GM23248 (cell line): ENCODE measurements at regions not wholly inside any gene's neighbourhood (a gene's known extent, or its start where the extent isn't known, plus 50 kb on each side); places are given as distances from the start of the nearest gene placed in this dataset.

ENCODE experiments used
- DNase-seq: peaks from one replicate; pipeline ENCODE4 v3.0.0-alpha.2; 2015
- H2AFZ ChIP-seq: fragments of 200-600 bp; sonication (generic); 2 replicates; pipeline ENCODE4 v1.6.1; 2016; ENCODE audit warnings: antibody characterized with exemption
- H3F3A ChIP-seq: fragments of 200-600 bp; sonication (generic); 2 replicates; pipeline ENCODE4 v1.6.1; 2016; ENCODE audit warnings: mild to moderate bottlenecking, antibody characterized with exemption, mixed run types; ENCODE audit not compliant: insufficient read depth
- H3K27ac ChIP-seq: fragments of 200-600 bp; sonication (generic); 2 replicates; pipeline ENCODE4 v1.5.1; 2016; ENCODE audit warnings: mild to moderate bottlenecking
- H3K27me3 ChIP-seq: fragments of 200-600 bp; sonication (generic); replicated peaks from 2 replicates; pipeline ENCODE4 v1.6.1; 2016; ENCODE audit warnings: mild to moderate bottlenecking; ENCODE audit not compliant: insufficient read depth
- H3K36me3 ChIP-seq: fragments of 200-600 bp; sonication (generic); 2 replicates; pipeline ENCODE4 v1.6.1; 2016; ENCODE audit warnings: low read depth, mild to moderate bottlenecking
- H3K4me1 ChIP-seq: fragments of 200-600 bp; sonication (generic); 2 replicates; pipeline ENCODE4 v1.6.1; 2016; ENCODE audit warnings: mild to moderate bottlenecking; ENCODE audit not compliant: insufficient read depth
- H3K4me2 ChIP-seq: fragments of 200-600 bp; sonication (generic); one replicate; pipeline ENCODE4 v1.6.1; 2016; ENCODE audit warnings: mild to moderate bottlenecking; ENCODE audit not compliant: unreplicated experiment
- H3K4me3 ChIP-seq: fragments of 200-600 bp; sonication (generic); 2 replicates; pipeline ENCODE4 v1.5.1; 2016; ENCODE audit warnings: mild to moderate bottlenecking
- H3K79me2 ChIP-seq: fragments of 200-600 bp; sonication (generic); 2 replicates; pipeline ENCODE4 v1.6.1; 2016; ENCODE audit warnings: mild to moderate bottlenecking; ENCODE audit not compliant: insufficient read depth
- H3K9ac ChIP-seq: fragments of 200-600 bp; sonication (generic); 2 replicates; pipeline ENCODE4 v1.6.1; 2016; ENCODE audit warnings: mild to moderate bottlenecking
- H3K9me2 ChIP-seq: fragments of 200-600 bp; sonication (generic); 2 replicates; pipeline ENCODE4 v1.6.1; 2016; ENCODE audit warnings: mixed run types, mild to moderate bottlenecking, moderate library complexity; ENCODE audit not compliant: insufficient read depth
- H3K9me3 ChIP-seq: fragments of 200-600 bp; sonication (generic); one replicate; pipeline ENCODE4 v1.6.1; 2017; ENCODE audit warnings: low read depth
- H4K20me1 ChIP-seq: fragments of 200-600 bp; sonication (generic); 2 replicates; pipeline ENCODE4 v1.6.0; 2016; ENCODE audit not compliant: insufficient read depth
- EZH2 ChIP-seq: fragments of 200-600 bp; sonication (generic); IDR thresholded peaks from 2 replicates; pipeline ENCODE4 v1.6.1; 2018; ENCODE audit warnings: antibody characterized with exemption, mild to moderate bottlenecking; ENCODE audit not compliant: insufficient read depth, poor library complexity, severe bottlenecking
- EZH2phosphoT487 ChIP-seq: fragments of 200-600 bp; sonication (generic); IDR thresholded peaks from 2 replicates; pipeline ENCODE4 v1.6.1; 2018; ENCODE audit warnings: antibody characterized with exemption, moderate library complexity, mild to moderate bottlenecking, low read depth; ENCODE audit not compliant: insufficient read depth
- WGBS, 2 experiments: methylation state at CpG; one replicate each; pipeline ENCODE4 v1.1.6; 2015 to 2017; ENCODE audit warnings: low lambda C conversion rate in 2 of 2, low coverage in 1 of 2; ENCODE audit errors: missing lambda C conversion rate in 2 of 2; 5-methylcytosine and 5-hydroxymethylcytosine counted together
- in situ Hi-C: fragments of 300-500 bp; cut with MboI; formaldehyde crosslinking; loops from 2 replicates; pipeline ENCODE4 v1.15.0; 2020

- peaks cover 4% of the 10 kb centered on the region; the same call in 1 of the 2 replicates for H3K9me2 ChIP-seq
- DNase-seq: no peak
These were observed 365.7 kb upstream of the MAD2L1 start for GRCh38 chr4:120432301-120432860.

DNA sequence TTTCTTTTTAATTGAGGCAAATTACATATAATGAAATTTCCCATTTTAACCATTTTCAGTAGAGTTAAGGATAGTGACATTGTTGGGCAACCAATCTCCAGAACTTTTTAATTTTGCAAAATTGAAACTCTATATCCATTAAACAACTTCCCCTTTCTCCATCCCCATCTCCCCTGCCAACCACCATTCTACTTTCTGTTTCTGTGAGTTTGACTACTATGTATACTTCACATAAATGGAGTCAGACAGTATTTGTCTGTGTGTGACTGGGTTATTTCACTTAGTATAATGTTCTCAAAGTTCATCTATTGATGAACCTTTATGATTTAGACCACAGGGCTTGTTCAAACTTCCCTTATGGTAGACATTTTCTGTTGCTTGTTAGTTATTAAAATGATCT, 364.5 kb upstream of the MAD2L1 start:
- H3K9ac ChIP-seq: no peak overlapping the region
- H3K36me3 ChIP-seq: no peaks in the 10 kb centered on the region
- H4K20me1 ChIP-seq: no peaks in the 10 kb centered on the region
- in situ Hi-C loops: no loop called here
- no peaks in the 10 kb centered on the region for H3F3A ChIP-seq
- H3K9me3 ChIP-seq: no peaks in the 10 kb centered on the region
- H3K9me2 ChIP-seq: peaks cover 4% of the 10 kb centered on the region; the same call in 1 of the 2 replicates
- no peak overlapping the region for H3K4me2 ChIP-seq
- H2AFZ ChIP-seq: no peak overlapping the region
- H3K4me3 ChIP-seq: no peak overlapping the region
- no peak for DNase-seq
- H3K27ac ChIP-seq: no peak overlapping the region
- no peak for TF ChIP-seq EZH2phosphoT487
- TF ChIP-seq EZH2: no peak
- H3K79me2 ChIP-seq: no peaks in the 10 kb centered on the region
- no peaks in the 10 kb centered on the region for H3K27me3 ChIP-seq
- H3K4me1 ChIP-seq: no peaks in the 10 kb centered on the region

More at GRCh38 chr4:120432301-120432860, 365.7 kb upstream of the MAD2L1 start:
- in situ Hi-C loops: no loop called here
- Histone ChIP-seq H3K4me3 (no peak overlapping the region), H2AFZ (no peak overlapping the region), H3F3A (no peaks in the 10 kb centered on the region), H4K20me1 (no peaks in the 10 kb centered on the region), H3K4me1 (no peaks in the 10 kb centered on the region), H3K9me3 (no peaks in the 10 kb centered on the region), H3K4me2 (no peak overlapping the region), H3K36me3 (no peaks in the 10 kb centered on the region), H3K79me2 (no peaks in the 10 kb centered on the region), H3K27ac (no peak overlapping the region), H3K9ac (no peak overlapping the region), H3K27me3 (no peaks in the 10 kb centered on the region)
- WGBS, 2 experiments: 0 to 5% methylated on average over 3 of the region's 3 CpGs
- TF ChIP-seq EZH2 (no peak), EZH2phosphoT487 (no peak)

GRCh38 chr4:120418146-120418545, 351.5 kb upstream of the MAD2L1 start:
- no peaks in the 10 kb centered on the region for H4K20me1 ChIP-seq
- H3K9me2 ChIP-seq: no peaks in the 10 kb centered on the region
- H3K36me3 ChIP-seq: no peaks in the 10 kb centered on the region
- H3F3A ChIP-seq: no peaks in the 10 kb centered on the region
- no peaks in the 10 kb centered on the region for H3K9me3 ChIP-seq
- no peak overlapping the region for H3K4me3 ChIP-seq
- no peaks in the 10 kb centered on the region for H3K27me3 ChIP-seq
- in situ Hi-C loops: no loop called here
- no peaks in the 10 kb centered on the region for H3K79me2 ChIP-seq
- no peak overlapping the region for H2AFZ ChIP-seq
- no peak overlapping the region for H3K27ac ChIP-seq
- H3K9ac ChIP-seq: no peak overlapping the region
- no peak for DNase-seq
- TF ChIP-seq EZH2phosphoT487 (no peak), EZH2 (no peak)
- H3K4me2 ChIP-seq: no peak overlapping the region
- no peaks in the 10 kb centered on the region for H3K4me1 ChIP-seq

DNA sequence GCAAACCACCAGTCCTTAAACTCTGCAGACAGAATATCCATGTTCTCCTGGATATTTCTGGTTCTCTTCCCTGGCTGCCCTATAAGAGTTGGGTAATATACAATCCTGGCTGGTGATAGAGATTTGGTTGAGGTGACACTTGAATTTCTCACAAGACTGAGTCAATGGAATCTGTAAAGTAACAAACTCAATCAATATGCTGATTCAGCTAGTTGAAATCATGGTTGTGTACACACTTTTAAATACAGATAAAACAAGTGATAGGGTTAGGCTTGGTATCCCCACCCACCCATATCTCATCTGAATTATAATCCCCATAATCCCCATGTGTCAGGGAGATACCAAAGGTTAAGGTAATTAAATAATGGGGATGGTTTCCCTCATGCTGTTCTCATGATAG, 349.2 kb upstream of the MAD2L1 start:
- TF ChIP-seq EZH2phosphoT487: no peak
- no peak for TF ChIP-seq EZH2
- no peaks in the 10 kb centered on the region for H3K27me3 ChIP-seq
- H3K4me3 ChIP-seq: no peak overlapping the region
- DNase-seq: no peak
- H3K9me3 ChIP-seq: no peaks in the 10 kb centered on the region
- H3K36me3 ChIP-seq: no peaks in the 10 kb centered on the region
- H3K9ac ChIP-seq: no peak overlapping the region
- H3K4me2 ChIP-seq: no peak overlapping the region
- H3K4me1 ChIP-seq: no peaks in the 10 kb centered on the region
- in situ Hi-C loops: no loop called here
- no peak overlapping the region for H2AFZ ChIP-seq
- no peaks in the 10 kb centered on the region for H4K20me1 ChIP-seq
- H3K9me2 ChIP-seq: no peaks in the 10 kb centered on the region
- H3K79me2 ChIP-seq: no peaks in the 10 kb centered on the region
- no peak overlapping the region for H3K27ac ChIP-seq
- no peaks in the 10 kb centered on the region for H3F3A ChIP-seq

GRCh38 chr4:120406960-120407359, 340.3 kb upstream of the MAD2L1 start:
- Histone ChIP-seq H4K20me1 (no peaks in the 10 kb centered on the region), H3K27me3 (no peaks in the 10 kb centered on the region), H3K9me2 (no peaks in the 10 kb centered on the region), H3K4me3 (no peak overlapping the region), H3K27ac (no peak overlapping the region), H3K9me3 (no peaks in the 10 kb centered on the region), H3K36me3 (no peaks in the 10 kb centered on the region), H2AFZ (no peak overlapping the region), H3K4me1 (no peaks in the 10 kb centered on the region), H3F3A (no peaks in the 10 kb centered on the region), H3K4me2 (no peak overlapping the region), H3K9ac (no peak overlapping the region), H3K79me2 (no peaks in the 10 kb centered on the region)
- in situ Hi-C loops: no loop called here
- TF ChIP-seq EZH2phosphoT487 (no peak), EZH2 (no peak)
- DNase-seq: no peak
